ENCODE measurements at regions not wholly inside any gene's neighbourhood (a gene's known extent, or its start where the extent isn't known, plus 50 kb on each side); places are given as distances from the start of the nearest gene placed in this dataset.

DNA sequence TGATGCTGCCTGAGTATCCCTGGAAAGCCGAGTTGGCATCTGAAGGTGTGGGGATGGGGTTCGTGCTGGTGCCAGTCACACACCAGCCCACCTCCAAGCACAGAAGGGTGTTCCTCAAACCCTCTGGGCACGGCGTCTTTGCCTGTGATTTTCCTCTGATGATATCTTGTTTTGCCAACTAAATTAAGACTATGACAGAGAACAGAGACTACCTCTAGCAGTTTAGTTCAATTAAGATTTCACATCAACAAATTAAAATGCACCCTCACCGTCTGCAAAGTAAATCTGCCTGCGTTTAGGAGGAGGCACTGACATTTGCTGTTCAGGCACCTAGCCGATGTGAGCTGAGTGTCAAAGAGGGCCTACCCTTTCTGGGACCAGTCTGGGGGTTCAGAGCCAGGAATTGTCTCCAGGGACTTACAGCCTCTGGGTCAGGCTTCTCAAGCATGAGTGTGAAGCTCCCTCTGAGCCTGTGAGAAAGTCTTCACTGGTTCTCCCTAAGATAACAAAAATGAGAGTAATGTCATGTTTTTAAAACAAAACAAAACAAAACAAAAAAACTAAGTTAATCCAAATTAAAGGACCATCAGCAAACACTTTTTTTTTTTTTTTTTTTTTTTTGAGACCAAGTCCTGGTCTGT lies 55.4 kb upstream of the CTNNA1 start:
- DNase-seq (ENCODE audit: low read depth): no peak
- no peak overlapping the region for H3K4me3 ChIP-seq (ENCODE audit: low read depth, low read length)

DNA sequence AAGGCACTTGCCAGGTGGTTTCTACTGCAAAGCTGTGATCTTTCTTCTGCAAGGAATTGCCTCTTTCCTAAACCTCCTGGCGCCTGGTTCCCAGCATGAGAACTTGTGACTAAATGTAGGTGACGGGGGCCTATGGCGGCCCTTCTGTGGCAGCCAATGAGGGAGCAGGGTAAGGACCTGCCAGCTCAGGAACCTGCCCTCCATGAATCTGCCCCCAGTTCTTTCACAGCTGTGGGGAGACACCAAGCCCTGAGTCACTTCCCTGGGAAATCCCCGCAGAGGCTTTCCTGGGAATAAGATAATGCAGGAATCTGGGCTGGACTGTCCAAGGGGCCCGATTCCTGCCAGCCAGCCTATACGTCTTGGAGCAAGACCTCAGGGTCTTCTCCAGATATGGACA lies 56.7 kb upstream of the CTNNA1 start:
- no peak for DNase-seq (ENCODE audit: low read depth)
- H3K4me3 ChIP-seq (ENCODE audit: low read depth, low read length): no peak overlapping the region
- TF ChIP-seq POLR2A (IDR thresholded peaks at IDR 0.05; ENCODE audit: extremely low read depth, insufficient read length): no peak
- TF ChIP-seq, protein P1, sequence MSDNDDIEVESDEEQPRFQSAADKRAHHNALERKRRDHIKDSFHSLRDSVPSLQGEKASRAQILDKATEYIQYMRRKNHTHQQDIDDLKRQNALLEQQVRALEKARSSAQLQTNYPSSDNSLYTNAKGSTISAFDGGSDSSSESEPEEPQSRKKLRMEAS (IDR thresholded peaks at IDR 0.05; ENCODE audit: low read depth, low read length): no peak
- TF ChIP-seq, protein P2, sequence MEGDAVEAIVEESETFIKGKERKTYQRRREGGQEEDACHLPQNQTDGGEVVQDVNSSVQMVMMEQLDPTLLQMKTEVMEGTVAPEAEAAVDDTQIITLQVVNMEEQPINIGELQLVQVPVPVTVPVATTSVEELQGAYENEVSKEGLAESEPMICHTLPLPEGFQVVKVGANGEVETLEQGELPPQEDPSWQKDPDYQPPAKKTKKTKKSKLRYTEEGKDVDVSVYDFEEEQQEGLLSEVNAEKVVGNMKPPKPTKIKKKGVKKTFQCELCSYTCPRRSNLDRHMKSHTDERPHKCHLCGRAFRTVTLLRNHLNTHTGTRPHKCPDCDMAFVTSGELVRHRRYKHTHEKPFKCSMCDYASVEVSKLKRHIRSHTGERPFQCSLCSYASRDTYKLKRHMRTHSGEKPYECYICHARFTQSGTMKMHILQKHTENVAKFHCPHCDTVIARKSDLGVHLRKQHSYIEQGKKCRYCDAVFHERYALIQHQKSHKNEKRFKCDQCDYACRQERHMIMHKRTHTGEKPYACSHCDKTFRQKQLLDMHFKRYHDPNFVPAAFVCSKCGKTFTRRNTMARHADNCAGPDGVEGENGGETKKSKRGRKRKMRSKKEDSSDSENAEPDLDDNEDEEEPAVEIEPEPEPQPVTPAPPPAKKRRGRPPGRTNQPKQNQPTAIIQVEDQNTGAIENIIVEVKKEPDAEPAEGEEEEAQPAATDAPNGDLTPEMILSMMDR (IDR thresholded peaks at IDR 0.05; ENCODE audit: low read depth, low read length): no peak
- no peak for TF ChIP-seq MYC (IDR thresholded peaks at IDR 0.05; ENCODE audit: low read depth, low read length)

More for the DNA sequence above, 55.4 kb upstream of the CTNNA1 start:
- TF ChIP-seq, protein P2 (IDR thresholded peaks at IDR 0.05; ENCODE audit: low read depth, low read length): no peak
- no peak for TF ChIP-seq MYC (IDR thresholded peaks at IDR 0.05; ENCODE audit: low read depth, low read length)
- TF ChIP-seq, protein P1 (IDR thresholded peaks at IDR 0.05; ENCODE audit: low read depth, low read length): no peak
- no peak for TF ChIP-seq POLR2A (IDR thresholded peaks at IDR 0.05; ENCODE audit: extremely low read depth, insufficient read length)

DNA sequence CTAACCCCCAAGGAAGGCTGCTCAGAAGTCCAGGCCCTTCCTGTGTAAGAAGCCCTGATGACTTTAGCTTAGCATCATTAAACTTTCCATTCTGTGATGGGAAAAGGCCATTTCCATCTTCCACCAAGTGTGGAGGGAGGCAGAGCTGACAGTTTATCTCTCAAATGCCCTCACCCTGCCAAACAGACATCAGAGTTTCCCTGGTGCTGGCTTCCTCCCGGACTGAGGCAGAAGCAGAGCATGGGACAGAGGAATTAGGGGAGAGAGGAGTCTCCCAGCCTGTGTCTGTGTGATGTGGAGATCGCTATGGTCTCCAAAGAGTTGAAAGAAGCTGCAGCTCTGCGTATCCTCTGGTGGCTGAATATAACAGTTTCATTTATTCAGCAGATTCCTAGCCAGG lies 57.4 kb upstream of the CTNNA1 start:
- TF ChIP-seq, protein P1 (IDR thresholded peaks at IDR 0.05; ENCODE audit: low read depth, low read length): no peak
- TF ChIP-seq MYC (IDR thresholded peaks at IDR 0.05; ENCODE audit: low read depth, low read length): no peak
- TF ChIP-seq, protein P2 (IDR thresholded peaks at IDR 0.05; ENCODE audit: low read depth, low read length): no peak
- TF ChIP-seq POLR2A (IDR thresholded peaks at IDR 0.05; ENCODE audit: extremely low read depth, insufficient read length): no peak
- DNase-seq (ENCODE audit: low read depth): no peak
- H3K4me3 ChIP-seq (ENCODE audit: low read depth, low read length): no peak overlapping the region

DNA sequence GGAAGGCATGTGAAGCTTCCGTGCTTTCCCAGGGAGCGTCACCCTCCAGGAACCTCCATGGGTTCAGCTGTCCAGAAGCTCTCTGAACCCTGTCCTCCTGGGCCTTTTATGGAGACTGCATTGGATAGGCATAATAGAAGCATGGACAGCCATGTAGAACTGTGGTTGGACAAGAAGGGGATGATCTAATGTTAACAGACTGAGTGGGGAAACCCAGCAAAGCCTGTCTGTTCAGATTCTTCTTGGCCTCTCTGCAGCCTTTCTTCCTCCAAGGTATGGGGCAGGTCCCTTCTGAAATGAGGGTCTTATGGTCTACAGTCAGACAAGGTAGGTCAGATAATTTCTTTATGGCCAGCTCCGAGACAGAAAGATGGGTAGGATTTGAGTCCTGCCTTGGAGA lies 59.1 kb upstream of the CTNNA1 start:
- TF ChIP-seq, protein P2 (IDR thresholded peaks at IDR 0.05; ENCODE audit: low read depth, low read length): no peak
- no peak for TF ChIP-seq POLR2A (IDR thresholded peaks at IDR 0.05; ENCODE audit: extremely low read depth, insufficient read length)
- TF ChIP-seq, protein P1 (IDR thresholded peaks at IDR 0.05; ENCODE audit: low read depth, low read length): no peak
- TF ChIP-seq MYC (IDR thresholded peaks at IDR 0.05; ENCODE audit: low read depth, low read length): no peak
- no peak overlapping the region for H3K4me3 ChIP-seq (ENCODE audit: low read depth, low read length)
- DNase-seq (ENCODE audit: low read depth): no peak

DNA sequence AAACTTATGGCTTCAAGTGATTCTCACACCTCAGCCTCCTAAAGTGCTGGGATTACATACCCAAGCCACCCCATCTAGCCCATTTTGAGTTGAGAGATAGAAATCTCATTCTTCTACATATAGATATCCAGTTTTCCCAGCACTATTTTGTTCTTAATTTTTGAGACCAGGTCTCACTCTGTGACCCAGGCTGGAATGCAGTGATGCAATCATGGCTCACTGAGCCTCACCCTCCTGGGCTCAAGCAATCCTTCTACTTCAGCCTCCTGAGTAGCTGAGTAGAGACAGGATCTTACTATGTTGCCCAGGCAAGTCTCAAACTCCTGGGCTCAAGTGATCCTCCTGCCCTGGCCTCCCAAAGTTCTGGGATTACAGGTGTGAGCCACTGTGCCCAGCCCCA lies 60.9 kb upstream of the CTNNA1 start:
- no peak overlapping the region for H3K4me3 ChIP-seq (ENCODE audit: low read depth, low read length)
- no peak for DNase-seq (ENCODE audit: low read depth)
- TF ChIP-seq, protein P2 (IDR thresholded peaks at IDR 0.05; ENCODE audit: low read depth, low read length): no peak
- TF ChIP-seq POLR2A (IDR thresholded peaks at IDR 0.05; ENCODE audit: extremely low read depth, insufficient read length) (no peak), MYC (IDR thresholded peaks at IDR 0.05; ENCODE audit: low read depth, low read length) (no peak)
- TF ChIP-seq, protein P1 (IDR thresholded peaks at IDR 0.05; ENCODE audit: low read depth, low read length): no peak

Measured in NB4 (cell line).